ENCODE measurements at regions not wholly inside any gene's neighbourhood (a gene's known extent, or its start where the extent isn't known, plus 50 kb on each side); places are given as distances from the start of the nearest gene placed in this dataset.

- intact Hi-C loops (cut with micrococcal nuclease): no loop called here
- POLR2A ChIA-PET: no interaction called here
- H3K4me3 ChIP-seq (ENCODE audit: control extremely low read depth in 1 of 5, extremely low read depth in 1 of 5, insufficient read depth in 1 of 5, low read depth in 2 of 5, low read length in 4 of 5): no peak overlapping the region
Measured at GRCh38 chr20:8974009-8974708, 94.7 kb upstream of the PLCB4 start.

GRCh38 chr20:8981482-8981881 is 87.4 kb upstream of the PLCB4 start:
- H3K9me3 ChIP-seq (ENCODE audit: control extremely low read depth in 1 of 3, control insufficient read depth in 2 of 3, insufficient read depth in 1 of 3, low read length in 2 of 3): no peaks in the 10 kb centered on the region
- no peaks in the 10 kb centered on the region for H3K36me3 ChIP-seq (replicated peaks in 1 of 2; ENCODE audit: control extremely low read depth in 1 of 2, control insufficient read depth in 1 of 2, extremely low read depth in 1 of 2, insufficient read depth in 2 of 2, low read length in 1 of 2)
- Mint-ChIP-seq H3K9me3 (ENCODE audit: insufficient read depth) (no peaks in the 10 kb centered on the region), H3K27ac (no peak overlapping the region), H3K27me3 (no peaks in the 10 kb centered on the region), H3K4me3 (no peak overlapping the region), H3K4me1 (no peaks in the 10 kb centered on the region)
- H3K79me2 ChIP-seq (ENCODE audit: control insufficient read depth, insufficient read depth, low read length): no peaks in the 10 kb centered on the region
- no peaks in the 10 kb centered on the region for H4K20me1 ChIP-seq (ENCODE audit: control insufficient read depth, insufficient read depth, low read length, poor library complexity, severe bottlenecking)
- H3K27ac ChIP-seq (ENCODE audit: low read length in 2 of 2): no peak overlapping the region
- no peak overlapping the region for H3K9ac ChIP-seq (ENCODE audit: low read length)
- POLR2A ChIA-PET: no interaction called here
- TF ChIP-seq CTCF (IDR thresholded peaks at IDR 0.05) (no peak), EZH2 (IDR thresholded peaks at IDR 0.05; ENCODE audit: borderline replicate concordance, insufficient read depth, low read depth, low read length, poor library complexity, severe bottlenecking) (no peak)
- intact Hi-C loops (cut with micrococcal nuclease): no loop called here
- H3K4me2 ChIP-seq (replicated peaks; ENCODE audit: low read depth, low read length, poor library complexity, severe bottlenecking): no peak overlapping the region
- CTCF ChIA-PET: no interaction called here
- DNase-seq: no peak
- no peak overlapping the region for H2AFZ ChIP-seq (ENCODE audit: insufficient read depth, low read depth, low read length, poor library complexity, severe bottlenecking)
- no peak overlapping the region for H3K4me3 ChIP-seq (ENCODE audit: control extremely low read depth in 1 of 5, extremely low read depth in 1 of 5, insufficient read depth in 1 of 5, low read depth in 2 of 5, low read length in 4 of 5)
- H3K4me1 ChIP-seq (ENCODE audit: control insufficient read depth in 2 of 2, insufficient read depth in 2 of 2, low read length in 2 of 2): no peaks in the 10 kb centered on the region
- ATAC-seq (ENCODE audit: low read depth): no peak
- no peaks in the 10 kb centered on the region for H3K27me3 ChIP-seq (replicated peaks in 1 of 4; ENCODE audit: control extremely low read depth in 1 of 4, control insufficient read depth in 3 of 4, insufficient read depth in 4 of 4, low read length in 3 of 4)
- WGBS (ENCODE audit: insufficient coverage): 95% methylated on average over 4 of the region's 5 CpGs

More at GRCh38 chr20:8974009-8974708, 94.7 kb upstream of the PLCB4 start:
- Mint-ChIP-seq H3K27ac (no peak overlapping the region), H3K9me3 (ENCODE audit: insufficient read depth) (no peaks in the 10 kb centered on the region), H3K27me3 (no peaks in the 10 kb centered on the region), H3K4me3 (no peak overlapping the region), H3K4me1 (no peaks in the 10 kb centered on the region)
- TF ChIP-seq EZH2 (IDR thresholded peaks at IDR 0.05; ENCODE audit: borderline replicate concordance, insufficient read depth, low read depth, low read length, poor library complexity, severe bottlenecking): no peak
- TF ChIP-seq CTCF (IDR thresholded peaks at IDR 0.05): no peak
- Histone ChIP-seq H3K9ac (ENCODE audit: low read length) (no peak overlapping the region), H3K4me1 (ENCODE audit: control insufficient read depth in 2 of 2, insufficient read depth in 2 of 2, low read length in 2 of 2) (no peaks in the 10 kb centered on the region), H3K27ac (ENCODE audit: low read length in 2 of 2) (no peak overlapping the region), H3K4me2 (replicated peaks; ENCODE audit: low read depth, low read length, poor library complexity, severe bottlenecking) (no peak overlapping the region), H4K20me1 (ENCODE audit: control insufficient read depth, insufficient read depth, low read length, poor library complexity, severe bottlenecking) (no peaks in the 10 kb centered on the region), H3K79me2 (ENCODE audit: control insufficient read depth, insufficient read depth, low read length) (no peaks in the 10 kb centered on the region), H2AFZ (ENCODE audit: insufficient read depth, low read depth, low read length, poor library complexity, severe bottlenecking) (no peak overlapping the region), H3K27me3 (replicated peaks in 1 of 4; ENCODE audit: control extremely low read depth in 1 of 4, control insufficient read depth in 3 of 4, insufficient read depth in 4 of 4, low read length in 3 of 4) (no peaks in the 10 kb centered on the region), H3K36me3 (replicated peaks in 1 of 2; ENCODE audit: control extremely low read depth in 1 of 2, control insufficient read depth in 1 of 2, extremely low read depth in 1 of 2, insufficient read depth in 2 of 2, low read length in 1 of 2) (no peaks in the 10 kb centered on the region), H3K9me3 (ENCODE audit: control extremely low read depth in 1 of 3, control insufficient read depth in 2 of 3, insufficient read depth in 1 of 3, low read length in 2 of 3) (no peaks in the 10 kb centered on the region)
- ATAC-seq (ENCODE audit: low read depth): no peak
- 50% methylated on average over 1 of the region's 2 CpGs for WGBS (ENCODE audit: insufficient coverage)
- CTCF ChIA-PET: no interaction called here
- no peak for DNase-seq

All from B cell (primary cell).